Medulla oblongata (tissue), 1 donor: ENCODE measurements at regions not wholly inside any gene's neighbourhood (a gene's known extent, or its start where the extent isn't known, plus 50 kb on each side); places are given as distances from the start of the nearest gene placed in this dataset.

ENCODE experiments used
- DNase-seq: peaks from one replicate; pipeline ENCODE4 v3.0.0-alpha.2; 2015; ENCODE audit errors: extremely low spot score

GRCh38 chr3:189557824-189558223 lies 73.4 kb upstream of the TP63 start:
- no peak for DNase-seq

DNA sequence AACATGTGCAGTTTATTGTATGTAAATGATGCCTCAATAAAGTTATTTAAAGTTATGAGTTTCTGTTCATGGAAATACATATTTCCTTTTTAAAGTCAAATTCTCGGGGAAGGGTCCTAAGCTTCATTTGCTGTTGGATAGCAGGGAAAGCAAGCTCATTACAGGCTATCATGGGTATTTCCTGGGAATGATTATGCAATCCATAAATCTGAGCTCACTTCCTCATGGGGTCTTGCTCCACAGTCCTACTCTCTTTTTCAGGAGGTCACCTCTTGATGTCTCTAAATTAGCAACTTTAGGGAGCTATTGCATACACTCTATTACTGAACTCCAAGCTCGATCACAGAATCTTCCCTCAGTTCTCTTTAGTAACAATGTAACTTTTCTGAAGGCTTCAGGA lies 69.9 kb upstream of the TP63 start:
- DNase-seq: no peak

- no peak for DNase-seq
Observed at GRCh38 chr3:189563853-189564563, 67.2 kb upstream of the TP63 start.

GRCh38 chr3:189566550-189567130 lies 64.5 kb upstream of the TP63 start:
- DNase-seq: no peak

DNA sequence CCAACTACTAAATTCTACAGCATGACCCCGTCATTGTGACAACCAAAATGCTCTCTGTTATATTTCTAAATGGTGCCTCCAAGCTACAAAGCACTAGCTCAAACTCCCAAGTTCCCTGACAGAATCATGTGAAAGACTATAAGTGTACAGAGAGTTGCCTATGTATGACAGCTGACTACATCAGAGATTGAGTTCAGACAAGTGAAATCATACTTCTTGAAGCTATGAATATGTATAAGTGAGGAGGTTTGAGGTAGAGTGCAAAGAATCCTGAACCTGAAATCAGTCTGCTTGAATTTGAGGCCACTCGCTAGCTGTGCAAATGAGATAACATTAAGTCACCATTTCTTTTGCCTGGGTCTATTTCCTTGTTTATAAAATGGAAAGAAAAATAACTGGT lies 63.9 kb upstream of the TP63 start:
- DNase-seq: no peak

DNA sequence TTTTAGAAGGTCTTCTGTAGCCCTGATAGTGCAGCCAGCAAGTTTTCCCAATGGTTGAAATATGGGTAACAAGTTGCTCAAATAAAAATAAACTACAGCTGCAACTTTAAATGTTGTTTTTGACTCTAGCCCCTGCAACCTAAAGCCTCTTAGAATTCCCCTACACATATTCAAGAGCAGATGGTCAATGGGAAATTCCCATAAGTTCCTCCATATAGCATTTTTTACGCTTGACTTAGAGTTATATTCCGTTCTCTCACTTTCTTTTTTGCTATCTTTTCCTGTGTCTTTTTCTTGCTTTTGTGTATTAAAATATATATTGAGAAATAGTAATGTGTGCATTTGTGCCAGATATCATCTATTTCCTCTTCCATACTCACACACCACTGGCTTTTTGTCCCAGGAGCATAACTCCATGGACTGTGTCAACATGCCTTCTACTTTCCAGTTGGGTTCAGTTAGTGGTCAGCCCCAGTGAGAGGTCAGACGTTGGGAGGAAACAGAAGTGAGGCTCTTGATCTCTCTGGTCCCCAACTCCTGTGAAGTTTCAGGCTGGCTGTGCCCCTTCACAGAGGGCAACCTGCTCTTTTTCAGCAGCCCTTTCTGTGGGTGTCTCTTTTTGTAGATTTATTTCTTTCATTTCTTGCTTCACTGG lies 63.3 kb upstream of the TP63 start:
- DNase-seq: no peak

DNA sequence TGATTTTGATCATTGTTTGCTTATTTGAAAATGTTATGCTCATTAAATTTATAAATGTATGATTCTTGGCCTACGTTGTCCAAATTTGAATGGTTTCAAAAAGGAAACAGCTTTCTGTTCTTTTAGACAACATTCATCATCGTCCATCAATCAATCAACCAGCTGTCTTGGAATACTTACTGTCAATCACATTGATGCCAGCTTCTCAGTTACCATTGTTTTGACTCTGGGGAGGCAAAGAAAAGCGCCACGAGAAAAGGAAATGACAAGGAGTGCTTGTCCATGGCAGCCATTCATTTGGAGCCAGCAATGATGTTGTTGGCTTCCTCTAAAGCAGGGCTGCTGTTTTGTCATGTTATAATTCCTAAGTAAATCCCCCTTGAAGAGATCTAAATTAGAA lies 62.2 kb upstream of the TP63 start:
- no peak for DNase-seq

DNA sequence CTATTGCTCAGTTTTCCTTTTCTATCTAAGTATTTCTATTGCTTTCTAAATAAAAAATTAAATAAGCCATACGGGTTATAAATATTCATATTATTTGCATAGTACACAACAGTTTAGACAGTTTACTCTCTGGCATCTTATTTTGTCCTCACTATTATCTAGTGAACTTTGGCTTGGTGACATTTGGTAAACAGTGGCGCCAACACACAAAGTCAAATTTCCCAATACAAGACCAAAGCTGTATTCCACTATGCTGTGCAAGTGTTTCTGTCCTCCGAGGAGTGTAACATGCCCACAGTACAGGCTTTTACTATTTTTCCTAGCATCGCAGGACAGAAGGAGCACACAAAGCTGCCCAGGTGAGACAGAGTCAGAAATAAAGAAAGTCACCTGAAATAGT lies 61.7 kb upstream of the TP63 start:
- DNase-seq: no peak

DNA sequence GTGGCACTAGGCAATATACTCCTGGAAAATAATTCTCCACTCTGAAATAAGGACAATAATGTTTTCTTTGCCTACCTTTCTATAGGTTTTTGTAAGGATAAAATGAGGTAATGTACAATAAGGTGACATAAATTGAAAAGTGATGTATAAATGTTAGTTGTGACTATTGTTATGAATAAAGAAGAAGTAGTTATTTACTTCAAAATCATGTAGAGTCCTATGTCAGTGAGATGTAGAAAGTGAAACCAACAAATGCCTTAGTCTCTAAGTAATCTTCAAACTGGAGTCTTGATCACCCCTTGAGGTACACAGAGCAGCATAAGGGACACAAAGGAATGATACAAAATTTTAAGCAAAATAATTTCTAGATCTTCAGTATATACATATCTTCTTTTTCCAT lies 60.3 kb upstream of the TP63 start:
- no peak for DNase-seq

- DNase-seq: no peak
Observed at GRCh38 chr3:189572249-189572648, 58.9 kb upstream of the TP63 start.

- no peak for DNase-seq
Observed at GRCh38 chr3:189573004-189573403, 58.2 kb upstream of the TP63 start.

DNA sequence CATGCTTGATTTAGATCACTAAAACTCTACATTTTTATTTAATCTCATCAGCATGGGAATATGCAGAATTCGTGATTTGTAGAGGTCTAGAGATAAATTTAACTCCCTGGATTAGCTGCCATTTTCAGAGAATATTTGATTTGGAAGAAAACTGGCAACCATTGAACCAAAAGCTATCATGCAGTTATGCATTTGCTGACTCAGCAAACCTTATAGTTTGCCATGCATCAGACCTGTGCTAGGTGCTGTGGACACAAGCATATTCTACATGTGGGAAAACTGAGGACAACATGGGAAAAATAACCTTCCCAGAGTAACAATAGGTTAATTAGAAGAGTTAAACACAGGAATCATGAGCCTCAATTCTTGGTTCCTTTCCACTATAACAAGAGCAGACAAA lies 54.7 kb upstream of the TP63 start:
- DNase-seq: no peak

DNA sequence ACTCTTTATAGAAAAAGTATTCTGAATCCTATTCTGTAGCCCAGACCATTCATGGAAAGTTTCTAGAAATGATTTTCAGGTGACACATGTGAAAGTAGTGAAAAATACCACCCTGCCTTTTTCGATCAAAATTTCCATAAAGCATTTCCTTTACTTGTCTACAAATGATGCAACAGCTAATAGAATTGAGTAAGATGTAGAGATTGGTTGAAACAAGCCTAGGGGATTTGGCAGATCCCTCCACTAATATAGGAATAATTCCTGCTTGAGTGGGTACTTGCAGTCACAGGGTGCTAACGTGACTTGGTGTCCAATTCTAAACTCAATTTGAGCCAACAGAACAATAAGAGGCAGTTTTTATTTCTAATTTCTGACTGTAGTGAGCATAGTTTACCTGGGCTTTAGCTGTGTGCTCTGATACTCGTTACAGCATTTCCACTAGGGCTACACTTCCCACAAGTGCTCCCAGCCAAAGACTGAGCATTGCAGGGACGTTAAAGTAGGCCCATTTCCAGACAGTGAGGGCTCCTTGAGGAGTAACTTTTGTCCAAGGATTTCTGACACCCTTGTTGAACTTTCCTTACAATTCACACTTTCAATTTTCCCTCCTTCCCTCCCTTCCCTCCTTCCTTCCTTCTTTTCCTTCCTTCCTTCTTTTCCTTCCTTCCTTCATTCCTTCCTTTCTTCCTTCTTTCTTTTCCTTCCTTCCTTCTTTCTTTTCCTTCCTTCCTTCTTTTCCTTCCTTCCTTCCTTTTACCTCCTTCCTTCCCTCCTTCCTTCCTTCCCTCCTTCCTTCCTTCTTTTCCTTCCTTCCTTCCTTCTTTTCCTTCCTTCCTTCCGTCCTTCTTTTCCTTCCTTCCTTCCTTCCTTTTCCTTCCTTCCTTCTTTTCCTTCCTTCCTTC lies 53.9 kb upstream of the TP63 start:
- no peak for DNase-seq

DNA sequence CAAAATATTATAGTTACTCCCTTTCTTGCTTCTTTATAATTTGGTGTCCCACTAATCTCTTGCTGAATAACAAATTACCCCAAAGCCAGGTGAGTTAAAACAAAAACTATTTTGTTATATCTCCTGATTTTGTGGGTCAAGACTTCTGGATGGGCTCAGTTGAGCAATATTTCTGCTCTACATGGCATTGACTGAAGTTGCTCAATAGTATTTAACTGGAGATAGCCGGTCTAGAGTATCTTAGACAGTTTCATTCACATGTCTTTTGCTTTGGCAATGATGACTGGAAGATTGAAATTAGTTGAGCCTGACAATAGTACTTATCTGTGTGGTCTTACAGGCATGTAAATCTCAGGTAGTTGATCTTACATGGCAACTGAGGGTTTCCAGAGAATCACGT lies 51.0 kb upstream of the TP63 start:
- no peak for DNase-seq
